IMR-90 (cell line): ENCODE measurements at regions not wholly inside any gene's neighbourhood (a gene's known extent, or its start where the extent isn't known, plus 50 kb on each side); places are given as distances from the start of the nearest gene placed in this dataset.

Source experiments
- ATAC-seq: fragments of 200-7000 bp; cut with Tn5 transposase; 2 replicates; pipeline ENCODE4 v1.9.1; 2020; ENCODE audit warnings: low read depth, mild to moderate bottlenecking, moderate library complexity
- BruUV-seq: library from RNA; stranded (reverse); fragments of 400-500 nt; replicated peaks from 2 replicates; lab custom pipeline; 2021; lab: Mats Ljungman, UMichigan
- CTCF ChIA-PET: fragments of 300-600 bp; formaldehyde crosslinking; extraction: SDS; loops from one replicate; lab custom pipeline; 2021; ENCODE audit warnings: antibody characterized with exemption; lab: Yijun Ruan, JAX
- POLR2A ChIA-PET: fragments of 300-600 bp; sonication (Branson Sonifier 250); formaldehyde crosslinking; loops from one replicate; lab custom pipeline; 2022; ENCODE audit warnings: antibody characterized with exemption; ENCODE audit not compliant: unreplicated experiment; lab: Charles Lee
- DNase-seq: peaks from one replicate; pipeline ENCODE4 v3.0.0; 2013
- H2AFZ ChIP-seq: replicated peaks from 2 replicates; pipeline ENCODE3; 2013; ENCODE audit warnings: low read length, mild to moderate bottlenecking; ENCODE audit not compliant: poor library complexity
- H2AK5ac ChIP-seq: 2 replicates; pipeline ENCODE4 v1.6.1; 2013; ENCODE audit warnings: low read depth, low read length, inconsistent platforms
- H2AK9ac ChIP-seq: replicated peaks from 2 replicates; pipeline ENCODE3; 2013; ENCODE audit warnings: mild to moderate bottlenecking, low read depth, low read length, moderate library complexity; ENCODE audit not compliant: poor library complexity
- H2BK120ac ChIP-seq: 2 replicates; pipeline ENCODE4 v1.6.1; 2013; ENCODE audit warnings: low read depth, low read length, inconsistent platforms
- H2BK15ac ChIP-seq: 3 replicates; pipeline ENCODE4 v1.6.1; 2013; ENCODE audit warnings: low read depth, low read length, inconsistent platforms
- H2BK20ac ChIP-seq: 2 replicates; pipeline ENCODE4 v1.6.1; 2013; ENCODE audit warnings: low read depth, mild to moderate bottlenecking, inconsistent platforms, low read length, moderate library complexity
- H2BK5ac ChIP-seq: 2 replicates; pipeline ENCODE4 v1.6.1; 2013; ENCODE audit warnings: mild to moderate bottlenecking, low read depth, low read length, inconsistent platforms; ENCODE audit not compliant: poor library complexity, severe bottlenecking
- H3K14ac ChIP-seq: replicated peaks from 2 replicates; pipeline ENCODE4 v1.6.1; 2013; ENCODE audit warnings: low read depth, low read length, inconsistent platforms
- H3K18ac ChIP-seq: 2 replicates; pipeline ENCODE4 v1.6.1; 2013; ENCODE audit warnings: low read depth, low read length, control low read depth
- H3K23ac ChIP-seq: 2 replicates; pipeline ENCODE4 v1.6.1; 2013; ENCODE audit warnings: low read depth, low read length, inconsistent platforms
- H3K27ac ChIP-seq: 2 replicates; pipeline ENCODE4 v1.5.1; 2013; ENCODE audit warnings: mild to moderate bottlenecking, control low read depth, low read length; ENCODE audit not compliant: insufficient read depth
- H3K27me3 ChIP-seq: 2 replicates; pipeline ENCODE4 v1.6.1; 2013; ENCODE audit warnings: low read length; ENCODE audit not compliant: control insufficient read depth, insufficient read depth
- H3K36me3 ChIP-seq: 2 replicates; pipeline ENCODE4 v1.6.1; 2013; ENCODE audit warnings: low read length, mixed read lengths; ENCODE audit not compliant: control insufficient read depth, insufficient read depth
- H3K4ac ChIP-seq: 2 replicates; pipeline ENCODE4 v1.6.1; 2013; ENCODE audit warnings: low read depth, low read length, inconsistent platforms
- H3K4me1 ChIP-seq: 2 replicates; pipeline ENCODE4 v1.6.1; 2013; ENCODE audit warnings: low read length, mixed read lengths; ENCODE audit not compliant: control insufficient read depth, insufficient read depth
- H3K4me2 ChIP-seq: 2 replicates; pipeline ENCODE4 v1.6.1; 2013; ENCODE audit warnings: low read depth, mild to moderate bottlenecking, control low read depth, low read length, moderate library complexity
- H3K4me3 ChIP-seq: 2 replicates; pipeline ENCODE4 v1.5.1; 2013; ENCODE audit warnings: low read depth, mild to moderate bottlenecking, control low read depth, low read length, moderate library complexity; ENCODE audit not compliant: insufficient read depth
- H3K56ac ChIP-seq: 2 replicates; pipeline ENCODE4 v1.6.1; 2013; ENCODE audit warnings: low read length, inconsistent platforms; ENCODE audit not compliant: insufficient read depth; ENCODE audit errors: extremely low read depth
- H3K79me1 ChIP-seq, 2 experiments: 2 replicates each; pipeline ENCODE4 v1.6.1; 2013; ENCODE audit warnings: low read length in 2 of 2, inconsistent platforms in 1 of 2, low read depth in 1 of 2
- H3K9ac ChIP-seq: 2 replicates; pipeline ENCODE4 v1.6.1; 2013; ENCODE audit warnings: low read depth, low read length, control low read depth
- H3K9me1 ChIP-seq: 2 replicates; pipeline ENCODE4 v1.6.1; 2013; ENCODE audit warnings: low read length, inconsistent platforms; ENCODE audit not compliant: insufficient read depth
- H3K9me3 ChIP-seq: 2 replicates; pipeline ENCODE4 v1.6.1; 2013; ENCODE audit warnings: low read length; ENCODE audit not compliant: control insufficient read depth, insufficient read depth
- H4K20me1 ChIP-seq: 2 replicates; pipeline ENCODE4 v1.6.1; 2013; ENCODE audit warnings: low read length, inconsistent platforms; ENCODE audit not compliant: insufficient read depth
- H4K5ac ChIP-seq: 2 replicates; pipeline ENCODE4 v1.6.1; 2013; ENCODE audit warnings: mild to moderate bottlenecking, low read depth, low read length, control low read depth
- H4K8ac ChIP-seq, 2 experiments: 2 replicates each; pipeline ENCODE4 v1.6.1; 2013; ENCODE audit warnings: low read depth in 2 of 2, low read length in 2 of 2, control low read depth in 1 of 2, inconsistent platforms in 1 of 2
- H4K91ac ChIP-seq: 2 replicates; pipeline ENCODE4 v1.6.1; 2013; ENCODE audit warnings: low read depth, low read length, inconsistent platforms; ENCODE audit not compliant: insufficient read depth
- BHLHE40 ChIP-seq: fragments of 150-350 bp; IDR thresholded peaks from 2 replicates; pipeline ENCODE4 v1.6.1; 2016; ENCODE audit warnings: mild to moderate bottlenecking, low read depth, low read length
- CEBPB ChIP-seq: IDR thresholded peaks from 2 replicates; pipeline ENCODE4 v1.6.1; 2012; ENCODE audit warnings: low read depth, low read length, improper control_type of control experiment
- CHD1 ChIP-seq: IDR thresholded peaks from 2 replicates; pipeline ENCODE4 v1.6.1; 2012; ENCODE audit warnings: low read depth, low read length, improper control_type of control experiment
- FOS ChIP-seq: fragments of 150-350 bp; IDR thresholded peaks from 2 replicates; pipeline ENCODE4 v1.6.1; 2016; ENCODE audit warnings: low read depth, low read length
- MAFK ChIP-seq: IDR thresholded peaks from 2 replicates; pipeline ENCODE4 v1.6.1; 2012; ENCODE audit warnings: low read depth, low read length, improper control_type of control experiment
- MAZ ChIP-seq: IDR thresholded peaks from 2 replicates; pipeline ENCODE4 v1.6.1; 2012; ENCODE audit warnings: low read depth, mild to moderate bottlenecking, low read length, improper control_type of control experiment, moderate library complexity, borderline replicate concordance
- MXI1 ChIP-seq: IDR thresholded peaks from 2 replicates; pipeline ENCODE4 v1.6.1; 2012; ENCODE audit warnings: low read depth, mild to moderate bottlenecking, low read length, moderate library complexity, borderline replicate concordance
- NFE2L2 ChIP-seq: fragments of 150-350 bp; IDR thresholded peaks from 2 replicates; pipeline ENCODE4 v1.6.1; 2016; ENCODE audit warnings: low read depth, mild to moderate bottlenecking, low read length
- POLR2A ChIP-seq: IDR thresholded peaks from 2 replicates; pipeline ENCODE4 v1.6.1; 2012; ENCODE audit warnings: mild to moderate bottlenecking, low read depth, low read length
- RAD21 ChIP-seq: IDR thresholded peaks from 2 replicates; pipeline ENCODE4 v1.6.1; 2012; ENCODE audit warnings: low read length, improper control_type of control experiment
- RCOR1 ChIP-seq: IDR thresholded peaks from 2 replicates; pipeline ENCODE4 v1.6.1; 2012; ENCODE audit warnings: mild to moderate bottlenecking, low read length, improper control_type of control experiment; ENCODE audit not compliant: insufficient replicate concordance
- RFX5 ChIP-seq: IDR thresholded peaks from 2 replicates; pipeline ENCODE4 v1.8.0; 2012; ENCODE audit warnings: low read depth, mild to moderate bottlenecking, low read length, moderate library complexity
- SMC3 ChIP-seq: fragments of 150-350 bp; IDR thresholded peaks from 2 replicates; pipeline ENCODE4 v1.6.1; 2016; ENCODE audit warnings: low read depth, mild to moderate bottlenecking, antibody characterized with exemption, low read length, moderate library complexity
- WGBS, 2 experiments: methylation state at CpG; one replicate each; pipeline versions ENCODE4 v1.1.5 to v1.1.7; 2013; ENCODE audit warnings: missing lambda C conversion rate in 2 of 2; ENCODE audit not compliant: insufficient read length in 1 of 2; ENCODE audit errors: extremely low coverage in 2 of 2; 5-methylcytosine and 5-hydroxymethylcytosine counted together
- dilution Hi-C: fragments of 300-500 bp; cut with HindIII; formaldehyde crosslinking; loops from one replicate; pipeline ENCODE4 v1.14.3; 2018; ENCODE audit warnings: low sequenced_read_pairs; ENCODE audit not compliant: unreplicated experiment
- in situ Hi-C: fragments of 300-500 bp; cut with MboI; formaldehyde crosslinking; loops from 3 replicates; pipeline ENCODE4 v1.14.3; 2019; ENCODE audit warnings: low sequenced_read_pairs, inconsistent platforms, mixed read lengths
- intact Hi-C: fragments of 100-400 bp; cut with micrococcal nuclease; formaldehyde crosslinking; loops from 2 replicates; pipeline ENCODE4 v1.10.0; 2022
- TF ChIP-seq, protein P1 (sequence below): conservative IDR thresholded peaks from 2 replicates; pipeline ENCODE4 v1.5.1; 2012; ENCODE audit warnings: mild to moderate bottlenecking, low read depth, low read length, improper control_type of control experiment
- TF ChIP-seq, protein P2 (sequence below): fragments of 150-350 bp; IDR thresholded peaks from 2 replicates; pipeline ENCODE4 v1.6.1; 2017; ENCODE audit warnings: mild to moderate bottlenecking, antibody characterized with exemption, low read length, low read depth
- TF ChIP-seq, protein P3 (sequence below): fragments of 150-350 bp; IDR thresholded peaks from 2 replicates; pipeline ENCODE4 v1.6.1; 2016; ENCODE audit warnings: low read depth, mild to moderate bottlenecking, low read length, moderate library complexity, borderline replicate concordance

DNA sequence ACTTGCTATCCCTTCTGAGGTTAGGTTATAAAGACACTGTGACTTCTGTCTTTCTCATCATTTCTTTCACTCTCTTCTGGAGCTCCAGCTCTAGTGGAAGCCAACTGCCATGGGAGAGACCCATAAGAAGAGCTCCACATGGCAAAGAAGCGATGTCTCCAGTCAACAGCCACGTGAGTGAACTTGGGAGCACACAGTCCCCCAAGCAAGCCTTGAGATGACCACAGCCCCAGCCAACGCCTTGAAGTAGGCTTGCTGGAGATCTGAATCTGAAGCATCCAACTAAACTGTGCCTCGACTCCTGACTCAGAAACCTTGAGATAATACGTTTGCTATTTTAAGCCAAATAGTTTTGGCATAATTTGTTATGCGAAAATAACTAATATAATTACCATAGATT lies 181.7 kb upstream of the GDF10 start:
- H3K4me3 ChIP-seq, result no peak overlapping the region
- H2BK5ac ChIP-seq, result no peak overlapping the region
- 0 out of 2 replicates have a peak overlapping the region, but pooled peaks have one; percentile 38 for H3K4ac ChIP-seq
- H3K9ac ChIP-seq, result no peak overlapping the region
- H4K20me1 ChIP-seq, result no peaks in the 10 kb centered on the region
- peak overlapping the region; percentile 87 for H2AK5ac ChIP-seq
- H4K91ac ChIP-seq, result peak overlapping the region; percentile 25; the same call in 1 of the 2 replicates
- H3K4me1 ChIP-seq, result peaks cover 16% of the 10 kb centered on the region
- H3K27ac ChIP-seq, result no peak overlapping the region
- WGBS, 2 experiments, result 60% methylated on average over 1 of the region's 6 CpGs; no CpG with 5 or more reads in 1 of the 2 experiments
- H2AK9ac ChIP-seq, result no peak overlapping the region
- H3K14ac ChIP-seq, result no peak overlapping the region
- in situ Hi-C loops (no loop called here), intact Hi-C loops (no loop called here), dilution Hi-C loops (no loop called here)
- H2BK15ac ChIP-seq, result peak overlapping the region; percentile 71; the same call in 1 of the 3 replicates
- H3K9me3 ChIP-seq, result no peaks in the 10 kb centered on the region
- no peaks in the 10 kb centered on the region for H3K27me3 ChIP-seq
- H2AFZ ChIP-seq, result no peak overlapping the region
- H4K8ac ChIP-seq, result no peak overlapping the region; a peak in 1 of 4 replicates
- no TSS peak for BruUV-seq
- CTCF ChIA-PET, result no interaction called here
- no peaks in the 10 kb centered on the region; the same call in 1 of the 2 replicates for H3K9me1 ChIP-seq
- H3K4me2 ChIP-seq, result no peak overlapping the region
- no peak for TF ChIP-seq CHD1
- no peak for TF ChIP-seq SMC3
- TF ChIP-seq CEBPB, result no peak
- TF ChIP-seq, protein P1, sequence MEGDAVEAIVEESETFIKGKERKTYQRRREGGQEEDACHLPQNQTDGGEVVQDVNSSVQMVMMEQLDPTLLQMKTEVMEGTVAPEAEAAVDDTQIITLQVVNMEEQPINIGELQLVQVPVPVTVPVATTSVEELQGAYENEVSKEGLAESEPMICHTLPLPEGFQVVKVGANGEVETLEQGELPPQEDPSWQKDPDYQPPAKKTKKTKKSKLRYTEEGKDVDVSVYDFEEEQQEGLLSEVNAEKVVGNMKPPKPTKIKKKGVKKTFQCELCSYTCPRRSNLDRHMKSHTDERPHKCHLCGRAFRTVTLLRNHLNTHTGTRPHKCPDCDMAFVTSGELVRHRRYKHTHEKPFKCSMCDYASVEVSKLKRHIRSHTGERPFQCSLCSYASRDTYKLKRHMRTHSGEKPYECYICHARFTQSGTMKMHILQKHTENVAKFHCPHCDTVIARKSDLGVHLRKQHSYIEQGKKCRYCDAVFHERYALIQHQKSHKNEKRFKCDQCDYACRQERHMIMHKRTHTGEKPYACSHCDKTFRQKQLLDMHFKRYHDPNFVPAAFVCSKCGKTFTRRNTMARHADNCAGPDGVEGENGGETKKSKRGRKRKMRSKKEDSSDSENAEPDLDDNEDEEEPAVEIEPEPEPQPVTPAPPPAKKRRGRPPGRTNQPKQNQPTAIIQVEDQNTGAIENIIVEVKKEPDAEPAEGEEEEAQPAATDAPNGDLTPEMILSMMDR, result no peak
- no peak for TF ChIP-seq BHLHE40
- TF ChIP-seq, protein P2, sequence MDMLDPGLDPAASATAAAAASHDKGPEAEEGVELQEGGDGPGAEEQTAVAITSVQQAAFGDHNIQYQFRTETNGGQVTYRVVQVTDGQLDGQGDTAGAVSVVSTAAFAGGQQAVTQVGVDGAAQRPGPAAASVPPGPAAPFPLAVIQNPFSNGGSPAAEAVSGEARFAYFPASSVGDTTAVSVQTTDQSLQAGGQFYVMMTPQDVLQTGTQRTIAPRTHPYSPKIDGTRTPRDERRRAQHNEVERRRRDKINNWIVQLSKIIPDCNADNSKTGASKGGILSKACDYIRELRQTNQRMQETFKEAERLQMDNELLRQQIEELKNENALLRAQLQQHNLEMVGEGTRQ, result no peak
- TF ChIP-seq RAD21, result no peak
- no peak for TF ChIP-seq MAZ
- no peak for TF ChIP-seq POLR2A
- no peak for TF ChIP-seq RFX5
- TF ChIP-seq MAFK, result no peak
- TF ChIP-seq NFE2L2, result no peak
- no peak for TF ChIP-seq MXI1
- TF ChIP-seq, protein P3, sequence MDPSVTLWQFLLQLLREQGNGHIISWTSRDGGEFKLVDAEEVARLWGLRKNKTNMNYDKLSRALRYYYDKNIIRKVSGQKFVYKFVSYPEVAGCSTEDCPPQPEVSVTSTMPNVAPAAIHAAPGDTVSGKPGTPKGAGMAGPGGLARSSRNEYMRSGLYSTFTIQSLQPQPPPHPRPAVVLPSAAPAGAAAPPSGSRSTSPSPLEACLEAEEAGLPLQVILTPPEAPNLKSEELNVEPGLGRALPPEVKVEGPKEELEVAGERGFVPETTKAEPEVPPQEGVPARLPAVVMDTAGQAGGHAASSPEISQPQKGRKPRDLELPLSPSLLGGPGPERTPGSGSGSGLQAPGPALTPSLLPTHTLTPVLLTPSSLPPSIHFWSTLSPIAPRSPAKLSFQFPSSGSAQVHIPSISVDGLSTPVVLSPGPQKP, result no peak
- no peak for TF ChIP-seq FOS
- TF ChIP-seq RCOR1, result no peak
- POLR2A ChIA-PET, result no interaction called here
- no peak for DNase-seq
- H2BK120ac ChIP-seq, result peak overlapping the region; percentile 67
- H4K5ac ChIP-seq, result peak overlapping the region; percentile 72
- H3K56ac ChIP-seq, result no peak overlapping the region
- H3K18ac ChIP-seq, result peak overlapping the region; percentile 85
- no peaks in the 10 kb centered on the region for H3K79me1 ChIP-seq
- H3K23ac ChIP-seq, result no peak overlapping the region
- no peak for ATAC-seq
- no peaks in the 10 kb centered on the region for H3K36me3 ChIP-seq
- H2BK20ac ChIP-seq, result peak overlapping the region; percentile 41; the same call in 1 of the 2 replicates
